CD4-positive, alpha-beta T cell (primary cell): ENCODE measurements at regions not wholly inside any gene's neighbourhood (a gene's known extent, or its start where the extent isn't known, plus 50 kb on each side); places are given as distances from the start of the nearest gene placed in this dataset.
A peak's percentile ranks its signal among the peaks of the same experiment; 100 is the strongest.

Source experiments
- ATAC-seq: fragments of 200-7000 bp; cut with Tn5 transposase; one replicate; pipeline ENCODE4 v1.10.0; 2022; ENCODE audit warnings: mild to moderate bottlenecking; ENCODE audit not compliant: poor library complexity
- CTCF ChIA-PET: fragments of 350-600 bp; sonication (Branson Sonifier 250); formaldehyde crosslinking; loops from one replicate; lab custom pipeline; 2021; ENCODE audit warnings: antibody characterized with exemption, inconsistent platforms; lab: Charles Lee
- POLR2A ChIA-PET: fragments of 350-600 bp; sonication (Branson Sonifier 250); formaldehyde crosslinking; loops from one replicate; lab custom pipeline; 2021; ENCODE audit warnings: antibody characterized with exemption, inconsistent platforms; lab: Charles Lee
- DNase-seq, 14 experiments: peaks; one replicate each; pipeline ENCODE4 v3.0.0-alpha.2; 2013 to 2020; ENCODE audit warnings: mixed read lengths in 2 of 14
- H3K27ac ChIP-seq, 2 donors: one replicate each; pipeline versions ENCODE4 v1.5.1 to v1.7.0; 2013; ENCODE audit warnings: low read length in 2 of 2, low read depth in 1 of 2, mild to moderate bottlenecking in 1 of 2
- H3K27me3 ChIP-seq, 2 experiments: 1 replicate in 1 of 2; 2 replicates in 1 of 2; pipeline versions ENCODE4 v1.6.1 to v1.7.0; 2013; ENCODE audit warnings: low read length in 2 of 2, control low read depth in 1 of 2, mild to moderate bottlenecking in 1 of 2, moderate library complexity in 1 of 2; ENCODE audit not compliant: insufficient read depth in 2 of 2, control insufficient read depth in 1 of 2
- H3K36me3 ChIP-seq: one replicate; pipeline ENCODE4 v1.6.1; 2013; ENCODE audit warnings: low read length, control low read depth; ENCODE audit not compliant: insufficient read depth
- H3K4me1 ChIP-seq: one replicate; pipeline ENCODE4 v1.6.1; 2013; ENCODE audit warnings: low read length, control low read depth; ENCODE audit not compliant: insufficient read depth
- H3K4me3 ChIP-seq: one replicate; pipeline ENCODE4 v1.5.1; 2013; ENCODE audit warnings: mild to moderate bottlenecking, low read length, moderate library complexity
- H3K9me3 ChIP-seq, 2 experiments: 1 replicate in 1 of 2; 2 replicates in 1 of 2; pipeline versions ENCODE4 v1.6.1 to v1.7.0; 2013; ENCODE audit warnings: low read length in 2 of 2, mild to moderate bottlenecking in 2 of 2, control low read depth in 1 of 2, moderate library complexity in 1 of 2; ENCODE audit not compliant: control insufficient read depth in 1 of 2, insufficient read depth in 1 of 2
- H3K27ac Mint-ChIP-seq: one replicate; pipeline ENCODE4 v1.8.0; 2020; ENCODE audit warnings: mixed read lengths
- H3K27me3 Mint-ChIP-seq: one replicate; pipeline ENCODE4 v1.8.0; 2021; ENCODE audit warnings: mixed read lengths
- H3K36me3 Mint-ChIP-seq: one replicate; pipeline ENCODE4 v1.8.0; 2021; ENCODE audit warnings: low read depth, mixed read lengths
- H3K4me1 Mint-ChIP-seq: one replicate; pipeline ENCODE4 v1.8.0; 2021; ENCODE audit warnings: low read depth, mixed read lengths
- H3K4me3 Mint-ChIP-seq: one replicate; pipeline ENCODE4 v1.8.0; 2020; ENCODE audit warnings: mild to moderate bottlenecking, mixed read lengths
- H3K9me3 Mint-ChIP-seq: one replicate; pipeline ENCODE4 v1.8.0; 2020; ENCODE audit warnings: mixed read lengths
- CTCF ChIP-seq: fragments of 200-600 bp; IDR thresholded peaks from one replicate; pipeline ENCODE4 v1.8.0; 2022; ENCODE audit warnings: antibody characterized with exemption, mild to moderate bottlenecking
- intact Hi-C, 2 experiments: fragments of 100-400 bp; cut with DNase I in 1 of 2; cut with micrococcal nuclease in 1 of 2; formaldehyde crosslinking; loops; one replicate each; pipeline versions ENCODE4 v1.15.1 to v1.9.0; 2023 to 2025; cut with DNase I, micrococcal nuclease

DNA sequence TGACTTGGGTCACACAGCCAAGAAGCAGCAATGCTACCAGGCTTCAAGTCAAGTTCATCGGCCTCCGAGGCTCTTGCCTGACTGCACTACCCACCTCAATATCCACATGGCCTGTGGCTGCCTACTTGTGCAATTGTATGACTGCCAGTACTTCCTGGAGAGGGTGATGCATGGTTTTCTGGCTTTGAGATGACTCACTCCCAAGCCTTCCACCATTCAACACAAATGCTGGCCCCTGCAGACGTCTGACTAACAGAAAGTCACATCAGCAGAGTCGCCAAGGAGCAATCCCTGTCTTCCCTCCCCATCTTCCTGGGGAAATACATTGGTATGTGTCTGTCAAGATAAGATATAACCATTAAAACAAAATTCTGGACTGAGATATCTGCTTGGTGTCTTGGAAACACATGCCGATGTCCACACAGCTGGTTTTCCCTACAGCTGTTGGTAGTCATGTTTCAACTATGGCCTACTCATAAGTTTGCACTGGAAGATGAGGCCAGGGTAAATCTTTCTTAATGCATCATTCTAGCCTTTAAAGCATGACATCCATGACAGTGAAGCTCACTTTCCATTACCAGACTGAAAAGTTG is 79.6 kb upstream of the SPATA12 start:
- H3K36me3 ChIP-seq: no peaks in the 10 kb centered on the region
- ChIA-PET CTCF (interaction anchor here (0.9 kb wide), 2 partner anchors 15 to 278 kb away, joined by 3 to 4 read pairs; no protein-coding TSS in a partner anchor), POLR2A (no interaction called here)
- H3K27me3 ChIP-seq: no peaks in the 10 kb centered on the region
- ATAC-seq: no peak
- no peak overlapping the region for H3K4me3 ChIP-seq
- Mint-ChIP-seq H3K27ac (no peak overlapping the region), H3K27me3 (no peaks in the 10 kb centered on the region), H3K4me1 (peaks cover 3% of the 10 kb centered on the region), H3K4me3 (no peak overlapping the region), H3K9me3 (no peaks in the 10 kb centered on the region), H3K36me3 (no peaks in the 10 kb centered on the region)
- peaks cover 5% of the 10 kb centered on the region for H3K4me1 ChIP-seq
- TF ChIP-seq CTCF: no peak
- intact Hi-C loops: no loop called here
- peak in 6 of 14 experiments; percentile 7 to 65 (median 29) for DNase-seq
- H3K9me3 ChIP-seq: no peaks in the 10 kb centered on the region
- H3K27ac ChIP-seq: no peak overlapping the region

GRCh38 chr3:56980243-56980642 is 80.2 kb upstream of the SPATA12 start:
- H3K9me3 ChIP-seq: no peaks in the 10 kb centered on the region
- intact Hi-C loops: no loop called here
- Mint-ChIP-seq H3K27me3 (no peaks in the 10 kb centered on the region), H3K36me3 (no peaks in the 10 kb centered on the region), H3K9me3 (no peaks in the 10 kb centered on the region), H3K4me1 (no peaks in the 10 kb centered on the region), H3K4me3 (no peak overlapping the region), H3K27ac (no peak overlapping the region)
- no peak for DNase-seq
- no peak overlapping the region for H3K27ac ChIP-seq
- no peak overlapping the region for H3K4me3 ChIP-seq
- H3K36me3 ChIP-seq: no peaks in the 10 kb centered on the region
- no peaks in the 10 kb centered on the region for H3K27me3 ChIP-seq
- no peak for TF ChIP-seq CTCF
- ChIA-PET CTCF (interaction anchor here (0.9 kb wide), 1 partner anchor 278 kb away, joined by 3 read pairs; no protein-coding TSS in a partner anchor), POLR2A (no interaction called here)
- no peaks in the 10 kb centered on the region for H3K4me1 ChIP-seq
- ATAC-seq: no peak

GRCh38 chr3:56979791-56980190 is 80.7 kb upstream of the SPATA12 start:
- no peaks in the 10 kb centered on the region for H3K9me3 Mint-ChIP-seq
- no peaks in the 10 kb centered on the region for H3K36me3 Mint-ChIP-seq
- Histone ChIP-seq H3K4me3 (no peak overlapping the region), H3K36me3 (no peaks in the 10 kb centered on the region), H3K27ac (no peak overlapping the region), H3K27me3 (no peaks in the 10 kb centered on the region), H3K4me1 (no peaks in the 10 kb centered on the region), H3K9me3 (no peaks in the 10 kb centered on the region)
- intact Hi-C loops: no loop called here
- no peak for DNase-seq
- ChIA-PET CTCF (interaction anchor here (0.9 kb wide), 1 partner anchor 277 kb away, joined by 3 read pairs; no protein-coding TSS in a partner anchor), POLR2A (no interaction called here)
- TF ChIP-seq CTCF: no peak
- no peak overlapping the region for H3K27ac Mint-ChIP-seq
- no peak overlapping the region for H3K4me3 Mint-ChIP-seq
- no peak for ATAC-seq
- no peaks in the 10 kb centered on the region for H3K4me1 Mint-ChIP-seq
- H3K27me3 Mint-ChIP-seq: no peaks in the 10 kb centered on the region
